ENCODE measurements at regions not wholly inside any gene's neighbourhood (a gene's known extent, or its start where the extent isn't known, plus 50 kb on each side); places are given as distances from the start of the nearest gene placed in this dataset.
"Not testable (repeated sequence)": the region's sequence is repeated elsewhere in the genome, so short reads cannot be mapped to it uniquely, and the experiment has no call there.

GRCh38 chr2:95654897-95655296 lies 63.1 kb downstream of the TRIM43 start:
- H3K9me3 ChIP-seq (ENCODE audit: control insufficient read depth, low read depth, low read length); H3K4me3 ChIP-seq (ENCODE audit: low read length); H3K27ac ChIP-seq (ENCODE audit: low read length); H3K4me1 ChIP-seq (ENCODE audit: control insufficient read depth, insufficient read depth, low read length); DNase-seq; H3K36me3 ChIP-seq (ENCODE audit: control insufficient read depth, insufficient read depth, low read length); H3K27me3 ChIP-seq (ENCODE audit: control insufficient read depth, insufficient read depth, low read length): not testable (repeated sequence)
- WGBS (ENCODE audit: insufficient coverage, low lambda C conversion rate): no CpG with 5 or more reads among the region's 3 CpGs

GRCh38 chr2:95656553-95656952 lies 64.8 kb downstream of the TRIM43 start:
- H3K9me3 ChIP-seq (ENCODE audit: control insufficient read depth, low read depth, low read length); H3K27ac ChIP-seq (ENCODE audit: low read length); H3K4me3 ChIP-seq (ENCODE audit: low read length); H3K27me3 ChIP-seq (ENCODE audit: control insufficient read depth, insufficient read depth, low read length); H3K36me3 ChIP-seq (ENCODE audit: control insufficient read depth, insufficient read depth, low read length); H3K4me1 ChIP-seq (ENCODE audit: control insufficient read depth, insufficient read depth, low read length): not testable (repeated sequence)
- WGBS (ENCODE audit: insufficient coverage, low lambda C conversion rate): no CpG with 5 or more reads among the region's 1 CpG
- peak; percentile 55 to 75 for DNase-seq

- H3K27ac ChIP-seq (ENCODE audit: low read length); H3K27me3 ChIP-seq (ENCODE audit: control insufficient read depth, insufficient read depth, low read length); H3K9me3 ChIP-seq (ENCODE audit: control insufficient read depth, low read depth, low read length); DNase-seq; H3K4me1 ChIP-seq (ENCODE audit: control insufficient read depth, insufficient read depth, low read length); H3K36me3 ChIP-seq (ENCODE audit: control insufficient read depth, insufficient read depth, low read length); H3K4me3 ChIP-seq (ENCODE audit: low read length): not testable (repeated sequence)
- WGBS (ENCODE audit: insufficient coverage, low lambda C conversion rate): 80% methylated on average over 1 of the region's 3 CpGs
These were observed 66.1 kb downstream of the TRIM43 start for GRCh38 chr2:95657937-95658336.

GRCh38 chr2:95660766-95661562 lies 69.2 kb downstream of the TRIM43 start:
- H3K27ac ChIP-seq (ENCODE audit: low read length); H3K36me3 ChIP-seq (ENCODE audit: control insufficient read depth, insufficient read depth, low read length); H3K27me3 ChIP-seq (ENCODE audit: control insufficient read depth, insufficient read depth, low read length); H3K4me1 ChIP-seq (ENCODE audit: control insufficient read depth, insufficient read depth, low read length); H3K4me3 ChIP-seq (ENCODE audit: low read length); DNase-seq; H3K9me3 ChIP-seq (ENCODE audit: control insufficient read depth, low read depth, low read length): not testable (repeated sequence)
- WGBS (ENCODE audit: insufficient coverage, low lambda C conversion rate): no CpG with 5 or more reads among the region's 16 CpGs

GRCh38 chr2:95663471-95664441 lies 72.0 kb downstream of the TRIM43 start:
- WGBS (ENCODE audit: insufficient coverage, low lambda C conversion rate): no CpG with 5 or more reads among the region's 27 CpGs

GRCh38 chr2:95666636-95667035 lies 74.8 kb downstream of the TRIM43 start:
- not testable (repeated sequence) for H3K36me3 ChIP-seq (ENCODE audit: control insufficient read depth, insufficient read depth, low read length); H3K9me3 ChIP-seq (ENCODE audit: control insufficient read depth, low read depth, low read length); H3K27me3 ChIP-seq (ENCODE audit: control insufficient read depth, insufficient read depth, low read length); H3K4me3 ChIP-seq (ENCODE audit: low read length); DNase-seq; H3K4me1 ChIP-seq (ENCODE audit: control insufficient read depth, insufficient read depth, low read length); H3K27ac ChIP-seq (ENCODE audit: low read length)
- WGBS (ENCODE audit: insufficient coverage, low lambda C conversion rate): no CpG with 5 or more reads among the region's 2 CpGs

More at GRCh38 chr2:95663471-95664441, 72.0 kb downstream of the TRIM43 start:
- not testable (repeated sequence) for H3K27ac ChIP-seq (ENCODE audit: low read length); H3K9me3 ChIP-seq (ENCODE audit: control insufficient read depth, low read depth, low read length); H3K4me3 ChIP-seq (ENCODE audit: low read length); H3K4me1 ChIP-seq (ENCODE audit: control insufficient read depth, insufficient read depth, low read length); DNase-seq; H3K36me3 ChIP-seq (ENCODE audit: control insufficient read depth, insufficient read depth, low read length); H3K27me3 ChIP-seq (ENCODE audit: control insufficient read depth, insufficient read depth, low read length)

- Histone ChIP-seq H3K27ac (ENCODE audit: low read length) (no peak overlapping the region), H3K27me3 (ENCODE audit: control insufficient read depth, insufficient read depth, low read length) (no peaks in the 10 kb centered on the region), H3K9me3 (ENCODE audit: control insufficient read depth, low read depth, low read length) (no peaks in the 10 kb centered on the region), H3K4me1 (ENCODE audit: control insufficient read depth, insufficient read depth, low read length) (peaks cover 4% of the 10 kb centered on the region), H3K36me3 (ENCODE audit: control insufficient read depth, insufficient read depth, low read length) (no peaks in the 10 kb centered on the region), H3K4me3 (ENCODE audit: low read length) (no peak overlapping the region)
- no peak for DNase-seq
These were observed 75.7 kb downstream of the TRIM43 start for GRCh38 chr2:95667480-95667879.

GRCh38 chr2:95668934-95669333 lies 77.1 kb downstream of the TRIM43 start:
- no CpG with 5 or more reads among the region's 5 CpGs for WGBS (ENCODE audit: insufficient coverage, low lambda C conversion rate)
- H3K36me3 ChIP-seq (ENCODE audit: control insufficient read depth, insufficient read depth, low read length); H3K4me3 ChIP-seq (ENCODE audit: low read length); H3K4me1 ChIP-seq (ENCODE audit: control insufficient read depth, insufficient read depth, low read length); H3K9me3 ChIP-seq (ENCODE audit: control insufficient read depth, low read depth, low read length); H3K27ac ChIP-seq (ENCODE audit: low read length); H3K27me3 ChIP-seq (ENCODE audit: control insufficient read depth, insufficient read depth, low read length); DNase-seq: not testable (repeated sequence)

GRCh38 chr2:95669441-95669991 lies 77.7 kb downstream of the TRIM43 start:
- no peaks in the 10 kb centered on the region for H3K36me3 ChIP-seq (ENCODE audit: control insufficient read depth, insufficient read depth, low read length)
- H3K9me3 ChIP-seq (ENCODE audit: control insufficient read depth, low read depth, low read length): no peaks in the 10 kb centered on the region
- H3K27me3 ChIP-seq (ENCODE audit: control insufficient read depth, insufficient read depth, low read length): no peaks in the 10 kb centered on the region
- no peak overlapping the region for H3K27ac ChIP-seq (ENCODE audit: low read length)
- WGBS (ENCODE audit: insufficient coverage, low lambda C conversion rate): 50% methylated on average over 2 of the region's 4 CpGs
- peaks cover 4% of the 10 kb centered on the region for H3K4me1 ChIP-seq (ENCODE audit: control insufficient read depth, insufficient read depth, low read length)
- no peak overlapping the region for H3K4me3 ChIP-seq (ENCODE audit: low read length)
- no peak for DNase-seq

GRCh38 chr2:95670167-95670566 lies 78.4 kb downstream of the TRIM43 start:
- no CpG with 5 or more reads among the region's 2 CpGs for WGBS (ENCODE audit: insufficient coverage, low lambda C conversion rate)
- Histone ChIP-seq H3K4me1 (ENCODE audit: control insufficient read depth, insufficient read depth, low read length) (peaks cover 4% of the 10 kb centered on the region), H3K4me3 (ENCODE audit: low read length) (no peak overlapping the region), H3K9me3 (ENCODE audit: control insufficient read depth, low read depth, low read length) (no peaks in the 10 kb centered on the region), H3K36me3 (ENCODE audit: control insufficient read depth, insufficient read depth, low read length) (no peaks in the 10 kb centered on the region), H3K27me3 (ENCODE audit: control insufficient read depth, insufficient read depth, low read length) (no peaks in the 10 kb centered on the region), H3K27ac (ENCODE audit: low read length) (no peak overlapping the region)
- DNase-seq: no peak

Measured in large intestine (tissue), 3 donors.